ENCODE measurements at regions not wholly inside any gene's neighbourhood (a gene's known extent, or its start where the extent isn't known, plus 50 kb on each side); places are given as distances from the start of the nearest gene placed in this dataset.
A peak's percentile ranks its signal among the peaks of the same experiment; 100 is the strongest.

DNA sequence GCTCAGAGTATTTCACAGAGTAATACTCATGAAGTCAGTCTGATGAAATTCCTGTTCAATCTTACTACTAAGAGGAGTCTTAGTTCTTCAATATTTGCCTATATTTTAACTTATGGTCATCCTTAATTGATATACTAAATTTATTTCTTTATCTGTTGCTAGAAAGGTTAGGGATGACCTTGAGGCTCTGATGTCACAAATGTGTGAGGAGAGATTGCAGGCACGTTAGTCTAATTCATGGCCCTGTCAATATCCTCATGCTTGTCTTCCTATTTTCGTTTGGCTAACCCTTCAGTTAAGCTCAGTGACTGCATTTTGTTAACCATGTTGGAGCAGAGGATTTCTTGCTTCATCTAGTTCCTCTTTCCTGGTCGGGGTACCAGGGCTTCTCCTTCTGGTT, 704.7 kb upstream of the COBL start:
- H3K9me3 Mint-ChIP-seq (ENCODE audit: low read depth) = peaks cover 13% of the 10 kb centered on the region
- no peak overlapping the region for H3K4me3 Mint-ChIP-seq (ENCODE audit: unreplicated experiment)
- TF ChIP-seq, protein P1, sequence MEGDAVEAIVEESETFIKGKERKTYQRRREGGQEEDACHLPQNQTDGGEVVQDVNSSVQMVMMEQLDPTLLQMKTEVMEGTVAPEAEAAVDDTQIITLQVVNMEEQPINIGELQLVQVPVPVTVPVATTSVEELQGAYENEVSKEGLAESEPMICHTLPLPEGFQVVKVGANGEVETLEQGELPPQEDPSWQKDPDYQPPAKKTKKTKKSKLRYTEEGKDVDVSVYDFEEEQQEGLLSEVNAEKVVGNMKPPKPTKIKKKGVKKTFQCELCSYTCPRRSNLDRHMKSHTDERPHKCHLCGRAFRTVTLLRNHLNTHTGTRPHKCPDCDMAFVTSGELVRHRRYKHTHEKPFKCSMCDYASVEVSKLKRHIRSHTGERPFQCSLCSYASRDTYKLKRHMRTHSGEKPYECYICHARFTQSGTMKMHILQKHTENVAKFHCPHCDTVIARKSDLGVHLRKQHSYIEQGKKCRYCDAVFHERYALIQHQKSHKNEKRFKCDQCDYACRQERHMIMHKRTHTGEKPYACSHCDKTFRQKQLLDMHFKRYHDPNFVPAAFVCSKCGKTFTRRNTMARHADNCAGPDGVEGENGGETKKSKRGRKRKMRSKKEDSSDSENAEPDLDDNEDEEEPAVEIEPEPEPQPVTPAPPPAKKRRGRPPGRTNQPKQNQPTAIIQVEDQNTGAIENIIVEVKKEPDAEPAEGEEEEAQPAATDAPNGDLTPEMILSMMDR (IDR thresholded peaks at IDR 0.05) = no peak
- H3K4me1 Mint-ChIP-seq (ENCODE audit: low read depth) = no peaks in the 10 kb centered on the region
- no peaks in the 10 kb centered on the region for H3K27me3 Mint-ChIP-seq (ENCODE audit: low read depth)
- no peaks in the 10 kb centered on the region for H3K36me3 Mint-ChIP-seq (ENCODE audit: low read depth)
- no peak overlapping the region for H3K27ac Mint-ChIP-seq (ENCODE audit: unreplicated experiment)
- DNase-seq (ENCODE audit: low spot score) = no peak

DNA sequence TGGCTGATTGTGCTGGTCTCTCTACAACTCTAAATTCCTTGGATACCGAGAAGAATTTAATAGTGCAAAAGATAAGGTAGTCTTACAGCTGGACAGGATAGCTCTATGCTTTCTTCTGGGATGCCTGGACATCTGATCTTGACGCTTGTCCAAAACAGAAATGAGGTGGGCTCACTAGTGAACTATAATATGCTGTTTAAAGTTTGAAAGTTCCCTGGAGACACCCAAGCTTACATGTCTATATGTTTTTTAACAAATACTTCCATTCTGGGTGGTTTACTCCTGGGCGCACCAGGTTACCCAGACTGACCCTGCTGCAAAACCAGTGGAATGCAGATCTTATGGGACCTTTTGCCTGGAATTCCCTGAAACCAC, 702.1 kb upstream of the COBL start:
- DNase-seq (ENCODE audit: low spot score) = no peak
- no peak overlapping the region for H3K4me3 Mint-ChIP-seq (ENCODE audit: unreplicated experiment)
- H3K27me3 Mint-ChIP-seq (ENCODE audit: low read depth) = no peaks in the 10 kb centered on the region
- no peak overlapping the region for H3K27ac Mint-ChIP-seq (ENCODE audit: unreplicated experiment)
- H3K4me1 Mint-ChIP-seq (ENCODE audit: low read depth) = no peaks in the 10 kb centered on the region
- TF ChIP-seq, protein P1 (IDR thresholded peaks at IDR 0.05) = no peak
- peaks cover 13% of the 10 kb centered on the region for H3K9me3 Mint-ChIP-seq (ENCODE audit: low read depth)
- H3K36me3 Mint-ChIP-seq (ENCODE audit: low read depth) = no peaks in the 10 kb centered on the region

DNA sequence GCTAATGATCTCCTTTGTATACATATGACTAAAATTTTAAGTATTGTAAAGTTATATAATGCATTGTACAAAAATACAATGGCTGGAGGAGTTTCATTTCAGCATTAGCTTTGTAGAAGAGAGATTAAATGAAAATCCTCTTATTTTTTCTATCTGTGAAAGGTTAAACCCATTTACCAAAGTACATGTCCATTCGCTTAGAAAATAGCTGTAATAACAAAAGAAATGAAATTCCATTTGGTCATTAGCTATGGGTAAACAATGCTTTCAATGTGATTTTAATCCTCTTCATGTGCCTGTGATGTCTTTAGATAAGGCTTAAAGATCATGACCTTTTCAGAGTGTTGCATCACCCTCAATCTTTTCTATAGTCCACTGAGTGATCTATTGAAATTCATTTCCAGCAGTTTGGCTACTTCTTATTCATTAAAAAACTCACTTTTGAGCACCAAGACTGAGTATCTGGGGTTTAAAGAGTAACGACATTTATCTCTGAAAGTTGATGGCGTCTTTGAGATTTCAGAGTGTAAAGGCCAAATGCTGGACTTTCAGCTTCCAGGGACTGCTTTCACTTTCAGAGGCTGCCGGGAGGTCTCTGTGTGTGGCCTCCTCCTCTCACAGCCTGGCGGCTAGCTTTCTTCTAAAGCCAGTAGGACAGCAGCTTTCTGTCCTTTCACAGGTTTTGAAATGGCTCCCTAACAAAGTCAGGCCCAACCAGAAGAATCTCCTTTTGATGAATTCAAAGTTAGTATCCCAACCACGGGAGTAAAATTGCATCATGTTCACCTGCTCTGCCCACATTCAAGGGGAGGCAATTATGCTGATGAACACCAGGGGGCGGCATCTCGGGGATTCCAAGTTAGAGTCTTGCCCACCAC, 701.4 kb upstream of the COBL start:
- Mint-ChIP-seq H3K4me3 (ENCODE audit: unreplicated experiment) (no peak overlapping the region), H3K27ac (ENCODE audit: unreplicated experiment) (no peak overlapping the region), H3K4me1 (ENCODE audit: low read depth) (no peaks in the 10 kb centered on the region), H3K9me3 (ENCODE audit: low read depth) (peaks cover 13% of the 10 kb centered on the region), H3K36me3 (ENCODE audit: low read depth) (no peaks in the 10 kb centered on the region), H3K27me3 (ENCODE audit: low read depth) (no peaks in the 10 kb centered on the region)
- DNase-seq (ENCODE audit: low spot score) = no peak
- TF ChIP-seq, protein P1 (IDR thresholded peaks at IDR 0.05) = peak; percentile 48

DNA sequence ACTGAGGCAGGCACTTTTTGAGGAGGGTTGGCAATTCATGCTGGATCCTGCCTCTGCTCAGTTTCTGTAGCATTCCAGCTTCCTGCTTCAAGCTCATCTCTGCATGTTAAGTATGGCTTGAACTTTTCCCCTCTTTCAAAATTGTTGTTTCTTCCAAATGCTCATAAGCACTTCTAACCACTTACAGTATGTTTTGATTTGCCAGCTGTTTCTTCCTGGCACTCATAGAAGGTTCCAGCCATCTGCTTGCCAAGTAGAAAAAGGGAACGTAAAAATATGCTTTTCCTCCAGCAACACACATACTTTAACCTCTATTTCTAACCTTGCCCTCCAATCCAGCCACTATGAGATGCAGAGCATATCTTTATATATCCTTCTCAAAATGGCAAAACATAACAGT, 692.6 kb upstream of the COBL start:
- H3K4me1 Mint-ChIP-seq (ENCODE audit: low read depth) = no peaks in the 10 kb centered on the region
- H3K9me3 Mint-ChIP-seq (ENCODE audit: low read depth) = peaks cover 6% of the 10 kb centered on the region
- no peak overlapping the region for H3K27ac Mint-ChIP-seq (ENCODE audit: unreplicated experiment)
- no peak overlapping the region for H3K4me3 Mint-ChIP-seq (ENCODE audit: unreplicated experiment)
- no peak for DNase-seq (ENCODE audit: low spot score)
- no peaks in the 10 kb centered on the region for H3K27me3 Mint-ChIP-seq (ENCODE audit: low read depth)
- TF ChIP-seq, protein P1 (IDR thresholded peaks at IDR 0.05) = no peak
- H3K36me3 Mint-ChIP-seq (ENCODE audit: low read depth) = no peaks in the 10 kb centered on the region

DNA sequence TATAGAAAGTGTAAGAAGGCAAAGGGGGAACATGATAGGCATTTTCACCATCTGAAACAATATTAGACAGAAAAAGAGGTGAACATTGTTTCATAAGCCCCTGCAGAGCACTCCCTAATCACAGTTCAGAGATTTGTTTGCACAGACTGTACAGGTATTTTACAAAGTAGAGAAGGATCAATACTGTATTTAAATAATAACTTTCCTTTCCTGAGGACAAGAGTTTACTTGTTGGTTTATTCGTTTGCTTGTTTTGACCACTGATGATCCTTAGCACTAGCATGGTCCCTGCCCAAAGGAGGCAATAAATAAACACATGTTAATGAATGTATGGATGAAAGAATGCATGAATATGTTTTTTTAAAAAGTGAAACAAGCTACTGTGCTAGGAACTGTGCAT, 690.1 kb upstream of the COBL start:
- Mint-ChIP-seq H3K36me3 (ENCODE audit: low read depth) (no peaks in the 10 kb centered on the region), H3K9me3 (ENCODE audit: low read depth) (peaks cover 8% of the 10 kb centered on the region), H3K27ac (ENCODE audit: unreplicated experiment) (no peak overlapping the region), H3K27me3 (ENCODE audit: low read depth) (no peaks in the 10 kb centered on the region), H3K4me1 (ENCODE audit: low read depth) (no peaks in the 10 kb centered on the region), H3K4me3 (ENCODE audit: unreplicated experiment) (no peak overlapping the region)
- DNase-seq (ENCODE audit: low spot score) = no peak
- TF ChIP-seq, protein P1 (IDR thresholded peaks at IDR 0.05) = no peak

All from chondrocyte (in vitro differentiated cells).